BJ (cell line): ENCODE measurements at regions not wholly inside any gene's neighbourhood (a gene's known extent, or its start where the extent isn't known, plus 50 kb on each side); places are given as distances from the start of the nearest gene placed in this dataset.
"Not testable (repeated sequence)": the region's sequence is repeated elsewhere in the genome, so short reads cannot be mapped to it uniquely, and the experiment has no call there.

ENCODE experiments used
- CTCF ChIA-PET: fragments of 350-600 bp; formaldehyde crosslinking; extraction: SDS; loops from one replicate; lab custom pipeline; 2021; ENCODE audit warnings: antibody characterized with exemption, inconsistent platforms; lab: Yijun Ruan, JAX
- POLR2A ChIA-PET: fragments of 300-600 bp; sonication (Branson Sonifier 250); formaldehyde crosslinking; extraction: SDS; loops from one replicate; lab custom pipeline; 2021; ENCODE audit warnings: antibody characterized with exemption; lab: Charles Lee
- DNase-seq: peaks from one replicate; pipeline ENCODE4 v3.0.0-alpha.2; 2011; ENCODE audit warnings: low read depth
- H3K27me3 ChIP-seq: 2 replicates; pipeline ENCODE4 v1.6.0; 2011; ENCODE audit warnings: low read length; ENCODE audit not compliant: control insufficient read depth, insufficient read depth
- H3K36me3 ChIP-seq: 2 replicates; pipeline ENCODE4 v1.5.1; 2011; ENCODE audit warnings: low read length; ENCODE audit not compliant: control insufficient read depth, insufficient read depth
- H3K4me3 ChIP-seq: 2 replicates; pipeline ENCODE4 v1.5.1; 2011; ENCODE audit warnings: low read depth, mild to moderate bottlenecking, control low read depth, low read length
- CTCF ChIP-seq: IDR thresholded peaks from 2 replicates; pipeline ENCODE4 v1.5.1; 2011; ENCODE audit warnings: low read depth, mild to moderate bottlenecking, control low read depth, inconsistent platforms, low read length, moderate library complexity; ENCODE audit not compliant: insufficient read depth

- CTCF ChIA-PET = interaction anchor here (0.8 kb wide), 1 partner anchor 17 kb away, joined by 3 read pairs; no protein-coding TSS in a partner anchor
- DNase-seq = no peak
- no peak for TF ChIP-seq CTCF
- no peak overlapping the region for H3K4me3 ChIP-seq
- no peaks in the 10 kb centered on the region for H3K36me3 ChIP-seq
- POLR2A ChIA-PET = no interaction called here
- H3K27me3 ChIP-seq = no peaks in the 10 kb centered on the region
Measured at GRCh38 chr2:52477166-52477565, 1290.4 kb upstream of the CHAC2 start.

GRCh38 chr2:52475590-52475989, 1292.0 kb upstream of the CHAC2 start:
- DNase-seq = no peak
- TF ChIP-seq CTCF = no peak
- Histone ChIP-seq H3K4me3 (no peak overlapping the region), H3K36me3 (no peaks in the 10 kb centered on the region), H3K27me3 (no peaks in the 10 kb centered on the region)
- ChIA-PET CTCF (no interaction called here), POLR2A (no interaction called here)

- ChIA-PET CTCF (no interaction called here), POLR2A (no interaction called here)
- H3K4me3 ChIP-seq = no peak overlapping the region
- no peak for DNase-seq
- H3K36me3 ChIP-seq = no peaks in the 10 kb centered on the region
- TF ChIP-seq CTCF = no peak
- H3K27me3 ChIP-seq = no peaks in the 10 kb centered on the region
Measured at GRCh38 chr2:52474091-52474490, 1293.5 kb upstream of the CHAC2 start.

GRCh38 chr2:52473526-52473925, 1294.1 kb upstream of the CHAC2 start:
- POLR2A ChIA-PET = no interaction called here
- no peaks in the 10 kb centered on the region for H3K36me3 ChIP-seq
- TF ChIP-seq CTCF = no peak
- H3K27me3 ChIP-seq = no peaks in the 10 kb centered on the region
- DNase-seq = no peak
- CTCF ChIA-PET = no interaction called here
- no peak overlapping the region for H3K4me3 ChIP-seq

- POLR2A ChIA-PET, DNase-seq, H3K27me3 ChIP-seq, H3K4me3 ChIP-seq, CTCF ChIA-PET, H3K36me3 ChIP-seq: not testable (repeated sequence)
Measured at GRCh38 chr2:52470457-52470856, 1297.1 kb upstream of the CHAC2 start.

- Histone ChIP-seq H3K4me3 (no peak overlapping the region), H3K27me3 (no peaks in the 10 kb centered on the region), H3K36me3 (no peaks in the 10 kb centered on the region)
- no peak for DNase-seq
- ChIA-PET POLR2A (no interaction called here), CTCF (no interaction called here)
- TF ChIP-seq CTCF = no peak
Measured at GRCh38 chr2:52467189-52467588, 1300.4 kb upstream of the CHAC2 start.
